Loucy (cell line): ENCODE measurements at regions not wholly inside any gene's neighbourhood (a gene's known extent, or its start where the extent isn't known, plus 50 kb on each side); places are given as distances from the start of the nearest gene placed in this dataset.

ENCODE experiments used
- H2AFZ ChIP-seq: fragments of 200-600 bp; sonication (generic); 2 replicates; pipeline ENCODE4 v1.6.0; 2016; ENCODE audit warnings: antibody characterized with exemption, mild to moderate bottlenecking, low read length, moderate library complexity
- H3F3A ChIP-seq: fragments of 200-600 bp; 2 replicates; pipeline ENCODE4 v1.6.0; 2016; ENCODE audit warnings: antibody characterized with exemption, low read depth, mild to moderate bottlenecking
- H3K27me3 ChIP-seq: fragments of 200-600 bp; sonication (generic); 2 replicates; pipeline ENCODE4 v1.6.1; 2014; ENCODE audit warnings: low read length, mild to moderate bottlenecking; ENCODE audit not compliant: insufficient read depth, poor library complexity, severe bottlenecking
- H3K36me3 ChIP-seq: fragments of 200-600 bp; sonication (generic); 2 replicates; pipeline ENCODE4 v1.6.1; 2016; ENCODE audit warnings: low read length; ENCODE audit not compliant: insufficient read depth
- H3K4me1 ChIP-seq: fragments of 200-600 bp; sonication (generic); 2 replicates; pipeline ENCODE4 v1.5.1; 2014; ENCODE audit warnings: low read length, mild to moderate bottlenecking; ENCODE audit not compliant: insufficient read depth, poor library complexity, severe bottlenecking
- H3K4me2 ChIP-seq: fragments of 200-600 bp; sonication (generic); 2 replicates; pipeline ENCODE4 v1.6.0; 2014; ENCODE audit warnings: antibody characterized with exemption, low read length, low read depth, mild to moderate bottlenecking; ENCODE audit not compliant: poor library complexity, severe bottlenecking
- H3K4me3 ChIP-seq: fragments of 200-600 bp; sonication (generic); 2 replicates; pipeline ENCODE4 v1.5.1; 2014; ENCODE audit warnings: low read length, mild to moderate bottlenecking, mixed read lengths; ENCODE audit not compliant: poor library complexity, severe bottlenecking
- H3K79me2 ChIP-seq: fragments of 200-600 bp; sonication (generic); 2 replicates; pipeline ENCODE4 v1.6.1; 2014; ENCODE audit warnings: low read length; ENCODE audit not compliant: insufficient read depth
- H3K9ac ChIP-seq: fragments of 200-600 bp; sonication (generic); 2 replicates; pipeline ENCODE4 v1.6.0; 2014; ENCODE audit warnings: mild to moderate bottlenecking, low read depth, low read length, moderate library complexity; ENCODE audit not compliant: poor library complexity, severe bottlenecking
- H3K9me2 ChIP-seq: fragments of 200-600 bp; sonication (generic); replicated peaks from 2 replicates; pipeline ENCODE4 v1.6.1; 2016; ENCODE audit warnings: low read depth, low read length, mixed read lengths
- H3K9me3 ChIP-seq: fragments of 200-600 bp; sonication (generic); 2 replicates; pipeline ENCODE4 v1.6.1; 2014; ENCODE audit warnings: mild to moderate bottlenecking, antibody characterized with exemption, low read length, low read depth; ENCODE audit not compliant: insufficient read depth
- H4K20me1 ChIP-seq: fragments of 200-600 bp; sonication (generic); 2 replicates; pipeline ENCODE4 v1.6.0; 2014; ENCODE audit warnings: antibody characterized with exemption, low read length, mild to moderate bottlenecking; ENCODE audit not compliant: insufficient read depth, poor library complexity, severe bottlenecking
- CTCF ChIP-seq: fragments of 200-600 bp; sonication (generic); conservative IDR thresholded peaks from 2 replicates; pipeline ENCODE4 v1.5.1; 2014; ENCODE audit warnings: mild to moderate bottlenecking, antibody characterized with exemption, low read length
- EZH2phosphoT487 ChIP-seq: fragments of 200-600 bp; IDR thresholded peaks from 2 replicates; pipeline ENCODE4 v1.6.1; 2018; ENCODE audit warnings: antibody characterized with exemption, mild to moderate bottlenecking, moderate library complexity, borderline replicate concordance

GRCh38 chr19:30208436-30209060 lies 163.6 kb upstream of the ZNF536 start:
- H3K9me2 ChIP-seq = no peaks in the 10 kb centered on the region
- H3K4me2 ChIP-seq = no peak overlapping the region
- no peak for TF ChIP-seq CTCF
- TF ChIP-seq EZH2phosphoT487 = no peak
- no peaks in the 10 kb centered on the region for H3F3A ChIP-seq
- no peak overlapping the region for H3K9ac ChIP-seq
- H3K4me3 ChIP-seq = no peak overlapping the region
- no peaks in the 10 kb centered on the region for H3K36me3 ChIP-seq
- no peaks in the 10 kb centered on the region for H3K4me1 ChIP-seq
- no peaks in the 10 kb centered on the region for H3K27me3 ChIP-seq
- no peak overlapping the region for H2AFZ ChIP-seq
- H3K9me3 ChIP-seq = no peaks in the 10 kb centered on the region
- no peaks in the 10 kb centered on the region for H3K79me2 ChIP-seq
- no peaks in the 10 kb centered on the region for H4K20me1 ChIP-seq

DNA sequence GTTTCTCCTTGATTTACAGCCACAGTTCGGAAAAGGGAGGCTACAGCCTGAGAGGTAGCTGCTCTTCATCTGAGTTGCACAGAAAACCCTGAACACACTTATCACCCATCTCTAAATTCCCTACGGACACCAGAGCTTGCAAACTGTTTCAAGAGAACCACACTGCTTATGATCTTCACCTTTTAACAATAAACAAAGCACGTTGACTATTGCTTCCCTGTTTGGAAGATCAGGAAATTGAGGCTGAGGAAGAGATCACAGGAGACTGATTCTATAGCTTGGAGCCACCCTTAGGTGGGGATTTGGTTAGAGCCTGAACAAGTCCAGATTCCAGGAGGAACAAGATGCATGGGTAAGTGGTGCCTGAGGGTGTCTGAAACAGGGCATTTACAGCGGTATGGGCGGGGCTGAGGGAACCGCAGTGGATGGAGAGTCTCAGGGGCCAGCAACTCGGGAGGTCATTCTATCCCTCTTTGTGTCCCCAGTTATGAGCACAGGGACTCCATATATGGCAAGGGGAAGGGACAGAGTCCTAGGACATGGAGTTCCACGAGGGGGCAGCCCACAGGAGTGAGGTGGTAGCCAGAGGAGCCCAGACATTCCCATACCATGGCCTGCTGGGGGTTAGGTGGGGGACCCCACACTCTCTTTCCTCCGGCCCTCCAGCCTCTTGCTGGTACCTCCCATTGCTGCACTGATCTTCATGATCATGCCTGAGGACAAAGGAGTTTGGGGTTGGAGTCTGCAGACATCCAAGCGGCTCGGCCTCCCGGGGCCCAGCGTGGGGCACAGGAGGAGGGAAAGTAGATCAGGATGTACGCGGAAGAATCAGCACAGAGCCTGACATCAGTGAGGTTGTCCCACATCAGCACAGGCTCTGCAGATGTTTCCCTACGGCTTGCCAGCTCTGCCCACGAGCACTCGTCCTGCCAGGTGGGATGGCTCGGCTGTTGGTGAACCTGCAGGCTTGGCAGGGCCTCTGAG lies 162.3 kb upstream of the ZNF536 start:
- no peak overlapping the region for H3K4me3 ChIP-seq
- no peaks in the 10 kb centered on the region for H3F3A ChIP-seq
- no peaks in the 10 kb centered on the region for H3K27me3 ChIP-seq
- H3K4me2 ChIP-seq = no peak overlapping the region
- H3K36me3 ChIP-seq = no peaks in the 10 kb centered on the region
- no peak overlapping the region for H2AFZ ChIP-seq
- H3K79me2 ChIP-seq = no peaks in the 10 kb centered on the region
- no peaks in the 10 kb centered on the region for H3K9me3 ChIP-seq
- no peaks in the 10 kb centered on the region for H4K20me1 ChIP-seq
- TF ChIP-seq CTCF (no peak), EZH2phosphoT487 (no peak)
- peaks cover 3% of the 10 kb centered on the region for H3K4me1 ChIP-seq
- H3K9me2 ChIP-seq = no peaks in the 10 kb centered on the region
- H3K9ac ChIP-seq = no peak overlapping the region

DNA sequence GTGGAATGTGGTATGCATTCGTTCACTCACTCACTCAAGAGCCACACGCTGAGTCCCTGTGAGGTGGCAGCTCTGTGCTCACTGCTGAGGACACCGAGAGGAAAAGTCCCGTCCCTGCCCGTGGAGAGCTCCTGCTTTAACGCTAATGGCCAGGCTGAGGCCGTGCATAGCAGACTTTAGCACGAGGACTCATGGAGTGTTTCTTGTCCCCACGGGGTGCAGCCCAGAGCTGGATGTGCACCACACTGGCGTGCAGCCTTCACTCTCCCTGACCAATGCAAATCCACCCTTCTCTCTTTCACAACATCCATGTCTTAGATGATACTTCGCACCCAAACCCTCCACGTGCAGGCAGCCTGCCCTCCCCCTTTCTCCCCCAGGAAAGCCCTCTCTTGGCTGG lies 159.6 kb upstream of the ZNF536 start:
- no peaks in the 10 kb centered on the region for H3K9me3 ChIP-seq
- no peaks in the 10 kb centered on the region for H3K79me2 ChIP-seq
- H3K4me2 ChIP-seq = no peak overlapping the region
- no peaks in the 10 kb centered on the region for H3K36me3 ChIP-seq
- H3K9ac ChIP-seq = no peak overlapping the region
- H3K27me3 ChIP-seq = no peaks in the 10 kb centered on the region
- H3K9me2 ChIP-seq = no peaks in the 10 kb centered on the region
- no peaks in the 10 kb centered on the region for H3F3A ChIP-seq
- no peaks in the 10 kb centered on the region for H4K20me1 ChIP-seq
- peaks cover 4% of the 10 kb centered on the region for H3K4me1 ChIP-seq
- no peak overlapping the region for H2AFZ ChIP-seq
- TF ChIP-seq EZH2phosphoT487 = no peak
- TF ChIP-seq CTCF = no peak
- H3K4me3 ChIP-seq = no peak overlapping the region
